NCI-H460 (cell line): ENCODE measurements at regions not wholly inside any gene's neighbourhood (a gene's known extent, or its start where the extent isn't known, plus 50 kb on each side); places are given as distances from the start of the nearest gene placed in this dataset.
A peak's percentile ranks its signal among the peaks of the same experiment; 100 is the strongest.
"Not testable (repeated sequence)": the region's sequence is repeated elsewhere in the genome, so short reads cannot be mapped to it uniquely, and the experiment has no call there.

Source experiments
- DNase-seq: peaks from one replicate; pipeline ENCODE4 v3.0.0-alpha.2; 2016; ENCODE audit warnings: low read depth; ENCODE audit errors: extremely low read depth

- no peak for DNase-seq
These were observed 87.1 kb upstream of the SLC66A3 start for GRCh38 chr2:11068079-11068741.

GRCh38 chr2:11068856-11069526, 86.3 kb upstream of the SLC66A3 start:
- no peak for DNase-seq

GRCh38 chr2:11069566-11070185, 85.6 kb upstream of the SLC66A3 start:
- no peak for DNase-seq

- DNase-seq = no peak
These were observed 84.1 kb upstream of the SLC66A3 start for GRCh38 chr2:11071211-11071610.

GRCh38 chr2:11071939-11072338, 83.3 kb upstream of the SLC66A3 start:
- DNase-seq = no peak

GRCh38 chr2:11072550-11072949, 82.7 kb upstream of the SLC66A3 start:
- DNase-seq = no peak

GRCh38 chr2:11073251-11073650, 82.0 kb upstream of the SLC66A3 start:
- peak; percentile 40 for DNase-seq

GRCh38 chr2:11073776-11074175, 81.5 kb upstream of the SLC66A3 start:
- DNase-seq = no peak

GRCh38 chr2:11074246-11074820, 80.9 kb upstream of the SLC66A3 start:
- no peak for DNase-seq

GRCh38 chr2:11075221-11075620, 80.0 kb upstream of the SLC66A3 start:
- DNase-seq = no peak

- DNase-seq = no peak
These were observed 77.9 kb upstream of the SLC66A3 start for GRCh38 chr2:11077411-11077810.

- DNase-seq = no peak
These were observed 76.0 kb upstream of the SLC66A3 start for GRCh38 chr2:11079136-11079824.

- no peak for DNase-seq
These were observed 74.8 kb upstream of the SLC66A3 start for GRCh38 chr2:11080253-11081115.

- DNase-seq = no peak
These were observed 72.4 kb upstream of the SLC66A3 start for GRCh38 chr2:11082880-11083279.

GRCh38 chr2:11088821-11089220, 66.4 kb upstream of the SLC66A3 start:
- not testable (repeated sequence) for DNase-seq

- no peak for DNase-seq
These were observed 65.1 kb upstream of the SLC66A3 start for GRCh38 chr2:11090187-11090586.

- no peak for DNase-seq
These were observed 62.4 kb upstream of the SLC66A3 start for GRCh38 chr2:11092701-11093335.

GRCh38 chr2:11093467-11093866, 61.8 kb upstream of the SLC66A3 start:
- DNase-seq = no peak

- DNase-seq = no peak
These were observed 61.1 kb upstream of the SLC66A3 start for GRCh38 chr2:11094021-11094810.
